Activated naive CD4-positive, alpha-beta T cell treated with anti-CD3 and anti-CD28 coated beads for 36 hours (primary cell): ENCODE measurements at regions not wholly inside any gene's neighbourhood (a gene's known extent, or its start where the extent isn't known, plus 50 kb on each side); places are given as distances from the start of the nearest gene placed in this dataset.
"Not testable (repeated sequence)": the region's sequence is repeated elsewhere in the genome, so short reads cannot be mapped to it uniquely, and the experiment has no call there.

Source experiments
- CTCF ChIA-PET: fragments of 350-600 bp; sonication (Branson Sonifier 250); formaldehyde crosslinking; loops from one replicate; lab custom pipeline; 2021; ENCODE audit warnings: antibody characterized with exemption; lab: Charles Lee
- DNase-seq: peaks from one replicate; pipeline ENCODE4 v3.0.0-alpha.2; 2020
- H3K27ac Mint-ChIP-seq: one replicate; pipeline ENCODE4 v1.8.0; 2021; ENCODE audit warnings: mild to moderate bottlenecking, mixed read lengths
- H3K27me3 Mint-ChIP-seq: one replicate; pipeline ENCODE4 v1.8.0; 2021; ENCODE audit warnings: low read depth, mixed read lengths
- H3K36me3 Mint-ChIP-seq: one replicate; pipeline ENCODE4 v1.8.0; 2021; ENCODE audit warnings: low read depth, mixed read lengths
- H3K4me1 Mint-ChIP-seq: one replicate; pipeline ENCODE4 v1.8.0; 2021; ENCODE audit warnings: low read depth, mixed read lengths
- H3K4me3 Mint-ChIP-seq: one replicate; pipeline ENCODE4 v1.8.0; 2021; ENCODE audit warnings: mild to moderate bottlenecking, moderate library complexity, mixed read lengths
- H3K9me3 Mint-ChIP-seq: one replicate; pipeline ENCODE4 v1.8.0; 2021; ENCODE audit warnings: mixed read lengths
- intact Hi-C: fragments of 100-400 bp; cut with micrococcal nuclease; formaldehyde crosslinking; loops from one replicate; pipeline ENCODE4 v1.15.1; 2023

DNA sequence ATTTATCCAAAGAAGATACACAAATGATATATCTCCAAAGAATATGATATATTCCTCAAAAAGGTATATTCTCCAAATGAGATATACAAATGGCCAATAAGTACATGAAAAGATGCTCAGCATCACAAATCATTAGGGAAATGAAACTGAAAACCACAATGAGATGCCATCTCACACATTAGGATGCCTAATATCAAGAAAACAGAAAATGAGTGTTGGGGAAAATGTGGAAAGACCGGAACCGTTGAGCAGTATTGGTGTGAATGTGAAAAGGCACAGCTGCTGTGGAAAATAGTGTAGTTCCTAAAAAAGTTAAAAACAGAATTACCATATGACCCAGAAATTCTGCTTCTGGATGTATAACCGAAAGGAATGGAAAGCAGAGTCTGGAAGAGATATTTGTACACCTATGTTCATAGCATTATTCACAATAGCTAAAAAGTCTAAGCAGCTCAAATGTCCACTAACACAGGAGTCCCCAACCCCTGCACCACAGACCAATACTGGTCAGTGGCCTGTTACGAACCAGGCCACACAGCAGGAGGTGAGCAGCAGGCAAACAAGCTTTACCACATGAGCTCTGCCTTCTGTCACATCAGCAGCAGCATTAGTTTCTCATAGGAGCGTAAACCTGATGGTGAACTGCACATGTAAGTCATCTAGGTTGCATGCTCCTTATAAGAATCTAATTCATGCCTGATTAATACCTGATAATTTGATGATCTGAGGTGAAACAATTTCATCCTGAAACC lies 291.9 kb downstream of the PCDH20 start:
- CTCF ChIA-PET, result no interaction called here
- Mint-ChIP-seq H3K4me3 (no peak overlapping the region), H3K27me3 (no peaks in the 10 kb centered on the region), H3K4me1 (no peaks in the 10 kb centered on the region), H3K9me3 (peaks cover 7% of the 10 kb centered on the region), H3K27ac (no peak overlapping the region), H3K36me3 (no peaks in the 10 kb centered on the region)
- DNase-seq, result no peak
- intact Hi-C loops, result no loop called here

DNA sequence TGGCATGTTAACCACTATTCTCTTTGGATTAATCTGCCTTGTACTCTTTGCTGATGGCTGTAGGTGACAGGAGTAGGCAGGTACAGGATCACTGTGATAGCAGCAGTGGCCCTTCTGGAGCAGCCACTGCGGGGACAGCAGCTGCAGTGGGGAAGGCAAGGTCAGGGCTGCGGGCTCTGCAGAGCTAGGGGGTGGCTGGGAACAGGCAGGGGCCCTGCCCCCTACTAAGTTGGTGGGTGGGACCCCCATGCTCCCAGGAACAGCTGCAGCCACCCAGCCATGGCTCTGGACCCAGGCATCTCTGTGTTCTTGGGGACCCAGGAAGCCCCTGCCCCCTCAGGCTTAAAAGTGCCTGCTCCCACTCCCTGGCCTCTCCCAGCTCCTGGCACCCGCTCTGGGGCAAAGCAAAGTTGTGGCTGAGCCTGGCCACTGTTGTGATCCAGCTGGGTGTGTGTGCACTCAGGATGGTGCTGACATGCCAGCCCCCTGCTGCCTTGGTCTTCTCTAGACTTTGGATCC lies 302.4 kb downstream of the PCDH20 start:
- Mint-ChIP-seq H3K4me1 (no peaks in the 10 kb centered on the region), H3K36me3 (no peaks in the 10 kb centered on the region), H3K9me3 (no peaks in the 10 kb centered on the region), H3K27ac (no peak overlapping the region), H3K4me3 (no peak overlapping the region), H3K27me3 (no peaks in the 10 kb centered on the region)
- CTCF ChIA-PET, result no interaction called here
- DNase-seq, result no peak
- intact Hi-C loops, result no loop called here

DNA sequence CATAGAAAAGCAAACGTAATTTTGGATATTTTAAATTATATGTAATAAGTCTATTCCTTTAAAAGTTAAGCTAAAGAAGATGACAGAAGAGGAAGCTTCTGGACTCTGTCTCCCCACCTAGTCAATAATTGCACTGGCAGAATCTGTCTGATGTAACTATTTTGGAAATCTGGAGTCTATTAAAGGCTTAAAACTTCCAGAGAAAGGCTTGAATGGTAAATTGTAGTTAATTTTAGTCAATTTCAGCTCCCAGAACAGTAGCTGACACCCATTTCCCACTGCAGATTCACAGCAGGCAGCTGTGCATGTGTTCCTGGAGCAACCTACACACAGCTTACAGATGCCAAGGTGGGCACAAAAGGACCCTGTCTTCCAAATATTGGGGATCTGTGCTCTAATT lies 304.1 kb downstream of the PCDH20 start:
- no peak for DNase-seq
- intact Hi-C loops, result no loop called here
- Mint-ChIP-seq H3K4me3 (no peak overlapping the region), H3K4me1 (no peaks in the 10 kb centered on the region), H3K27me3 (no peaks in the 10 kb centered on the region), H3K27ac (no peak overlapping the region), H3K9me3 (no peaks in the 10 kb centered on the region), H3K36me3 (no peaks in the 10 kb centered on the region)
- CTCF ChIA-PET, result no interaction called here

DNA sequence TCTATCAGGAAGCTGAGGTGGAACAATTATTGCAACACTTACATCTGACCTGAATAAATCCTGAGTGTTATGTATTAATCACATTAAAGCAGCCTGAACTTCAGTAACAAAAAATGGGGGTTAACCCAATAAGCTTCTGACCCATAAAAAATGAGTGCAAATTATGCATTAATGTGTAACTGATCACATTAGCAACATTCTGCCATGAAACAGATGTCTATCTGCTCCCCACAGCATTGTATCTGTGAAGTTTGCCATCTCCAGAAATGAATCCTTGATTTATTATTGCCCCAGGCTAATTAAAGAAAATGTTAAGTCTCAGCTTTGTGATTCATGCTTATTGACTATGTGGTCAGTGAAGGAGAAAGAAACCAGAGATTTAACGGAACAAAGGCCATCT lies 304.9 kb downstream of the PCDH20 start:
- intact Hi-C loops, result no loop called here
- Mint-ChIP-seq H3K27me3 (no peaks in the 10 kb centered on the region), H3K4me3 (no peak overlapping the region), H3K9me3 (no peaks in the 10 kb centered on the region), H3K4me1 (no peaks in the 10 kb centered on the region), H3K27ac (no peak overlapping the region), H3K36me3 (no peaks in the 10 kb centered on the region)
- DNase-seq, result no peak
- CTCF ChIA-PET, result no interaction called here

DNA sequence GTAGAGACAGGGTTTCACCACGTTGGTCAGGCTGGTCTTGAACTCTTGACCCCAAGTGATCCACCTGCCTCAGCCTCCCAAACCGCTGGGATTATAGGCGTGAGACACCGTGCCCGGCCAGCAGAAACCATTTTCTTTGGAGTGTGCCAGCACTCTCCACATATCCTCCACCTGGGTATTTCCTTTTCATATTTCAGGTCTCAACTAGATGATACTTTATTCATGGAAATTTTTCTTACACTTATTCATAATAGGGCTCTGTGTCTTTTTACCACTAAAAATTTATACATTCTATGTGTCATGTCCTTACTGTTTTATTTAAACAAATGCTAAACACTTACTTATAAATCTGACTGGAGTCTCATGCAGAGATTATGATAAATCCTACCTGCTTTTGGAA lies 305.9 kb downstream of the PCDH20 start:
- H3K9me3 Mint-ChIP-seq, result no peaks in the 10 kb centered on the region
- no peak overlapping the region for H3K27ac Mint-ChIP-seq
- no peaks in the 10 kb centered on the region for H3K36me3 Mint-ChIP-seq
- no peaks in the 10 kb centered on the region for H3K27me3 Mint-ChIP-seq
- CTCF ChIA-PET, result no interaction called here
- H3K4me1 Mint-ChIP-seq, result no peaks in the 10 kb centered on the region
- H3K4me3 Mint-ChIP-seq, result no peak overlapping the region
- no peak for DNase-seq
- intact Hi-C loops, result no loop called here

DNA sequence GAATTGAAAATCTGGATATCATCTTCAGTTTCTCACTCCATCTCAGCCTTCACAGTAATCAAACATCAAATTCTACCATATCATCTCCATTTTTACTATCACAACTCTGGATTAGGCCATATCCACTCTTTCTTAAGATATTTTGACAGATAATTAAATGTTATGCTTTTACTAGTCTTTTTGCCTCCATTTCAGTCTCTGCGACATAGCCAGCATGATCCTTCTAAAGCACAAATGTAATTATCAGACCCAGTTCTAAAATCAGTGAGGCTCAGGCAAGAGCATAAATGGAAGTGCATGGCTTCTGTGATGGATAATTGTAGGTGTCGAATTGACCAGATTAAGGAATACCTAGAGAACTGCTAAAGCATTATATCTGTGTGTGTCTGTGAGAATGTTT lies 307.7 kb downstream of the PCDH20 start:
- Mint-ChIP-seq H3K27ac (no peak overlapping the region), H3K9me3 (no peaks in the 10 kb centered on the region), H3K4me1 (no peaks in the 10 kb centered on the region), H3K36me3 (no peaks in the 10 kb centered on the region), H3K27me3 (no peaks in the 10 kb centered on the region), H3K4me3 (no peak overlapping the region)
- no peak for DNase-seq
- CTCF ChIA-PET, result no interaction called here
- intact Hi-C loops, result no loop called here

DNA sequence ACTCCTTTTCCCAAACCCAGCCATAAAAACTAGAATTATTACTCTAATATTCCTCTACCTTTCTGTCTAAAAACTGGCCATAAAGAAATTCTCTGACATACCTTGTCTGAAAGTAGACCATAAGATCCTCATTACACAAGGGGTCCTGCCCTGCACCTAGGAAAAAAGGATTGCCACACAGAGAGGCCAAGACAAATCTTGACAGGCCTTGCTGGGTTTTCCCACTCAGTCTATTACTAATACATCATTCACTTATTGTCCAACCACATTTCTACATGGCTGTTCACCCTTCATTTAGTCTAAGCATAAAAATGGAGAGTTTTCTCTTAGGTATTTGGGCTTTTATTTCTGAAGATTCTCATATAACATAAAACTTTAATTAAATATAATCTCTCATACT lies 319.8 kb downstream of the PCDH20 start:
- H3K36me3 Mint-ChIP-seq, result no peaks in the 10 kb centered on the region
- H3K27ac Mint-ChIP-seq, result no peak overlapping the region
- intact Hi-C loops, result no loop called here
- no peak overlapping the region for H3K4me3 Mint-ChIP-seq
- no peak for DNase-seq
- CTCF ChIA-PET, result no interaction called here
- H3K9me3 Mint-ChIP-seq, result peaks cover 2% of the 10 kb centered on the region
- no peaks in the 10 kb centered on the region for H3K27me3 Mint-ChIP-seq
- H3K4me1 Mint-ChIP-seq, result no peaks in the 10 kb centered on the region

DNA sequence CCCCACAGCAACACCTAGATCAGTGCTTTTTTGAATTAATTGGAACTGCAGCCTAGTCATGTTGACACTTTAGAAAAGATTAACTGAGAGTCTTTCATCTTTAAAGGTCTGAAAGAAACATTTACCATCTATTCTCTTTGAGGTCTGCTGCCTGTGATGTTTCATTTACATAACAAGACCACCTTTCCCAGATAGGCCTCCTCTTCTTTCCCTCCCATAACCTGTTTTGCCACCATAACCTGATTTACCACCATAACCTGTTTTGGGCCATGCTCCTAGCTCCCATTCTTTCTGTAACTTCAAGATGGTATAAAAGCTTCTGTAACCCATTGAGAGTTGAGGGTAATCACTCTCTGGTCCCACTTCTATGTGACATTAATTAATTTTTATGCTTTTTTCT lies 320.8 kb downstream of the PCDH20 start:
- Mint-ChIP-seq H3K36me3 (no peaks in the 10 kb centered on the region), H3K4me1 (no peaks in the 10 kb centered on the region), H3K9me3 (peaks cover 5% of the 10 kb centered on the region), H3K27me3 (no peaks in the 10 kb centered on the region), H3K27ac (no peak overlapping the region), H3K4me3 (no peak overlapping the region)
- intact Hi-C loops, result no loop called here
- CTCF ChIA-PET, result no interaction called here
- no peak for DNase-seq

DNA sequence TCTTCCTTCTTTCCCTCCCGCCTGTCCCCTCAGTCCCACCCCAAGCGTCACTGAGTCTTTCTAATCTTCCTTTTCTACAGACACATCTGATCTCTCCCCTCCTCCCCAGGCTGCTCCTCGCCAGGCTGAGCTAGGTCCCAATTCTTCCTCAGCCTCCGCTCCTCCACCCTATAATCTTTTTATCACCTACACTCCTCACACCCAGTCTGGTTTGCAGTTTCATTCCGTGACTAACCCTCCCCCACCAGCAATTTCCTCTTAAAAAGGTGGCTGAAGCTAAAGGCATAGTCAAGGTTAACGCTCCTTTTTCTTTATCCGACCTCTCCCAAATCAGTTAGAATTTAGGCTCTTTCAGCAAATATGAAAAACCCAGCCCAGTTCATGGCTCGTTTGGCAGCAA lies 325.8 kb downstream of the PCDH20 start:
- H3K27me3 Mint-ChIP-seq, H3K4me3 Mint-ChIP-seq, H3K4me1 Mint-ChIP-seq, H3K36me3 Mint-ChIP-seq, H3K27ac Mint-ChIP-seq, intact Hi-C loops, DNase-seq, CTCF ChIA-PET: not testable (repeated sequence)
- H3K9me3 Mint-ChIP-seq, result peaks cover 11% of the 10 kb centered on the region

DNA sequence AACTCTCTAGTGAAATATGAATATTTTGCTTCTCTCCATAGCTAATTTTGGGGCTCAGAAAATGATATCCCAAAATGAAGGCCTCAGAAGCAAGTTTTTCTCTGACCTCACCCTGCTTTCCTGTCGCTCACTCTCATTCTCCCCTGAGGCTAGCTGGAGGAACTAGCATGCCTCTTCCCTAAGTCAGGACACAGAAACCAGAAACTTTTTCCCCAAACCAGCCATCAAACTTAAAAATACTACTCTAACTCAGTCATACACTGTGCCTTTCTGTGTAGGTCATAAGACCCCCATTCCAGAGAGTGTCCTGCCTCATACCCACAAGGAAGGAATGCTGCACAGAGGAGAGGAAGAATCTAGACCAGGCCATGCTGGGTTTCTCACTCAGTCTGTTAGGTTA lies 329.6 kb downstream of the PCDH20 start:
- Mint-ChIP-seq H3K4me3 (no peak overlapping the region), H3K27me3 (no peaks in the 10 kb centered on the region), H3K4me1 (no peaks in the 10 kb centered on the region), H3K27ac (no peak overlapping the region), H3K36me3 (no peaks in the 10 kb centered on the region), H3K9me3 (peaks cover 11% of the 10 kb centered on the region)
- intact Hi-C loops, result no loop called here
- CTCF ChIA-PET, result no interaction called here
- DNase-seq, result no peak

DNA sequence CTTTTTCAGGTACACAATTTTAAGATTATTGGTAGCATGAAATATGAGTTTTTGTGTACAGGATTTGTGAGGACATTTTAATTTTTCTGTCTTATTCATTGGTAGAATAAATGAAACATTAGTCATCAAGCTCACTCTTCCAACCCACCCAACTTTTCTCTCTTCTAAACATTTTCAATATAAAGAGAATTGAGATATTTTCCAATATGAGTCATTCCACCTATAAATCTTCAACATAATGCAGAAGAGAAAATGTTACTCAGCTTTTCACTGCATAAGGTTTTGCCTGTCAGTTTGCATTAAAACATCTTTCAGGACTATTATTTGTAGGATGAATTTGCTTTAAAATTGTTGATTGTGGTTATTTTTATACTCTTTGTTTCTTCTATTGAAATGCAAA lies 330.7 kb downstream of the PCDH20 start:
- Mint-ChIP-seq H3K27me3 (no peaks in the 10 kb centered on the region), H3K36me3 (no peaks in the 10 kb centered on the region), H3K27ac (no peak overlapping the region), H3K4me1 (no peaks in the 10 kb centered on the region), H3K4me3 (no peak overlapping the region), H3K9me3 (peaks cover 9% of the 10 kb centered on the region)
- intact Hi-C loops, result no loop called here
- DNase-seq, result no peak
- CTCF ChIA-PET, result no interaction called here

DNA sequence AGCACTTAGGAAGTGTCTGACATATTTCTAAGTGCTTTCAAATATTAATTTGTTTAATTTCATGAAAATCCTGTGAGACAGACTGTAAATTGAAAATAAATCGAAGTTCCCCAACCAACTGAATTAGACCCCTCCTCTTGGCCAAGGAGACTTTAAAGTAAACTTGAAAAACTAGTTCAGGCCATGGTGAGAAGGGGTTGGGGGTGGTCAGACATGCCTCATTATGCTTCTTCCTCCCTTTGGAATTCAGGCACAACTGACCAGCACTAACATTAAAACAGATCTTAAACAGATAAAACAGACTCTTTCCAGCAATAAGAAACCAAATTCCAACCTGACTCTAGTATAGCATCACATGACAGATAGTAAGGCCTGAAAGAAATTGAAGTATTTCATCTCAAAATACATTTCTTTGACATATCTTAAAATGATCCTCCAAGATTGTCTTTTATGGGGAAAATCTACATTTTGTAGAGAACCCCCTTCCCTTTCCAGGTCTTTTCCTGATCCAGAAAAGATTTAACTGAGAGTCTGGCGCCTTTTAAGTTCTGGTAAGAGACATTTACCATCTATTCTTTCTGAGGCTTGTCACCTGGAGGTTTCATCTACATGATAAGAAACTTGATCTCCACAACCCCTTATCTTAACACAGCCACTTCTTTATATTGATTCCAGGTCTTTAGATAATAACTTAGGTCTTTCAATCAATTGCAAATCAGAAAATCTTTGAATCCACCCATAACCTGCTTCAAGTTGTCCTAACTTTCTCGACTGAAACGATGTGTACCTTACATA lies 336.5 kb downstream of the PCDH20 start:
- no peaks in the 10 kb centered on the region for H3K27me3 Mint-ChIP-seq
- peaks cover 3% of the 10 kb centered on the region for H3K9me3 Mint-ChIP-seq
- no peaks in the 10 kb centered on the region for H3K4me1 Mint-ChIP-seq
- CTCF ChIA-PET, result no interaction called here
- no peak overlapping the region for H3K27ac Mint-ChIP-seq
- H3K36me3 Mint-ChIP-seq, result no peaks in the 10 kb centered on the region
- intact Hi-C loops, result no loop called here
- no peak for DNase-seq
- no peak overlapping the region for H3K4me3 Mint-ChIP-seq

DNA sequence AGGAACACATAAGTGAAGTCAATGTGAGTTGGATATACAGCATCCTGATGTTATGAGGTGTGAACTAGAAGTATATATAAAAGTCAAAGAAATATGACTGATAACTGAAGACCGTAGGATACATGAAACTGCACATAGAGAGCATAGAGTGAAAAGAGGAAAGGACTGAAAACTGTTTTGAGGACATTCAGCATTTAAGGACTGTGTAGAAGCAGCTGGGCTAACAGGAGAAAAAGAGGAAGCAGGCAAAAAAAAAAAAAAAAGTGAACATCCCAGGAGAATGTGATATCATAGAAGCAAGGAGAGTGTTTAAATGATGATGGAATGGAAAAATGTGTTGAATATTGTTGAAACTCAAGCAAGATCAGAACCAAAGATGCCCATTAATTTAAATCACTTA lies 363.5 kb downstream of the PCDH20 start:
- Mint-ChIP-seq H3K27me3 (no peaks in the 10 kb centered on the region), H3K4me3 (no peak overlapping the region), H3K9me3 (no peaks in the 10 kb centered on the region), H3K27ac (no peak overlapping the region), H3K4me1 (no peaks in the 10 kb centered on the region), H3K36me3 (no peaks in the 10 kb centered on the region)
- intact Hi-C loops, result no loop called here
- CTCF ChIA-PET, result no interaction called here
- no peak for DNase-seq
